Neural cell (in vitro differentiated cells): ENCODE measurements at regions not wholly inside any gene's neighbourhood (a gene's known extent, or its start where the extent isn't known, plus 50 kb on each side); places are given as distances from the start of the nearest gene placed in this dataset.
"Not testable (repeated sequence)": the region's sequence is repeated elsewhere in the genome, so short reads cannot be mapped to it uniquely, and the experiment has no call there.

Experiments used
- H2AFZ ChIP-seq: fragments of 200-600, 300-800 bp; sonication (generic), shearing (Covaris generic); 2 replicates; pipeline ENCODE4 v1.6.0; 2014; ENCODE audit warnings: low read depth, mild to moderate bottlenecking, antibody characterized with exemption, low read length, moderate library complexity
- H3F3A ChIP-seq: fragments of 200-600 bp; shearing (Covaris generic); 2 replicates; pipeline ENCODE4 v1.6.1; 2016; ENCODE audit warnings: mild to moderate bottlenecking, moderate library complexity, mixed read lengths, antibody characterized with exemption, low read length; ENCODE audit not compliant: insufficient read depth, poor library complexity, severe bottlenecking
- H3K27ac ChIP-seq: fragments of 200-600, 300-800 bp; sonication (generic), shearing (Covaris generic); 2 replicates; pipeline ENCODE4 v1.5.1; 2014; ENCODE audit warnings: mild to moderate bottlenecking, low read length, moderate library complexity
- H3K27me3 ChIP-seq: fragments of 300-800, 200-600 bp; sonication (generic), shearing (Covaris generic); 2 replicates; pipeline ENCODE4 v1.6.0; 2014; ENCODE audit warnings: mild to moderate bottlenecking, low read depth, low read length, moderate library complexity; ENCODE audit not compliant: insufficient read depth
- H3K36me3 ChIP-seq: fragments of 300-800, 200-600 bp; sonication (generic), shearing (Covaris generic); 2 replicates; pipeline ENCODE4 v1.5.1; 2014; ENCODE audit warnings: mild to moderate bottlenecking, antibody characterized with exemption, low read length, moderate library complexity; ENCODE audit not compliant: insufficient read depth
- H3K4me2 ChIP-seq: fragments of 300-800, 200-600 bp; sonication (generic), shearing (Covaris generic); 2 replicates; pipeline ENCODE4 v1.6.0; 2014; ENCODE audit warnings: mild to moderate bottlenecking, low read length
- H3K4me3 ChIP-seq: fragments of 300-800, 200-600 bp; sonication (generic), shearing (Covaris generic); 2 replicates; pipeline ENCODE4 v1.5.1; 2014; ENCODE audit warnings: mild to moderate bottlenecking, low read length, moderate library complexity
- H3K79me2 ChIP-seq: fragments of 200-600 bp; shearing (Covaris generic); replicated peaks from 2 replicates; pipeline ENCODE4 v1.6.0; 2014; ENCODE audit warnings: mild to moderate bottlenecking, low read length, moderate library complexity; ENCODE audit not compliant: insufficient read depth
- H3K9ac ChIP-seq: fragments of 300-800, 200-600 bp; sonication (generic), shearing (Covaris generic); 2 replicates; pipeline ENCODE4 v1.6.1; 2016; ENCODE audit warnings: mild to moderate bottlenecking, low read length, mixed read lengths
- H3K9me2 ChIP-seq: fragments of 200-600 bp; shearing (Covaris generic); 2 replicates; pipeline ENCODE4 v1.6.1; 2016; ENCODE audit warnings: mild to moderate bottlenecking, low read length, mixed read lengths; ENCODE audit not compliant: insufficient read depth
- H3K9me3 ChIP-seq: fragments of 200-600, 300-800 bp; sonication (generic), shearing (Covaris generic); 2 replicates; pipeline ENCODE4 v1.6.1; 2016; ENCODE audit warnings: mild to moderate bottlenecking, mixed run types, low read length, moderate library complexity, mixed read lengths
- H4K20me1 ChIP-seq: fragments of 200-600 bp; shearing (Covaris generic); 2 replicates; pipeline ENCODE4 v1.6.1; 2016; ENCODE audit warnings: mild to moderate bottlenecking, mixed run types; ENCODE audit not compliant: insufficient read depth
- CTCF ChIP-seq: fragments of 450-650 bp; IDR thresholded peaks from 2 replicates; pipeline ENCODE4 v1.5.1; 2014; ENCODE audit warnings: antibody characterized with exemption, mild to moderate bottlenecking, moderate library complexity; ENCODE audit not compliant: poor library complexity, severe bottlenecking
- EP300 ChIP-seq: fragments of 450-650 bp; conservative IDR thresholded peaks from 2 replicates; pipeline ENCODE4 v1.6.1; 2014; ENCODE audit warnings: antibody characterized with exemption, mild to moderate bottlenecking, moderate library complexity; ENCODE audit not compliant: poor library complexity, severe bottlenecking
- EZH2 ChIP-seq: fragments of 200-600, 300-800 bp; shearing (Covaris generic), sonication (generic); IDR thresholded peaks from 2 replicates; pipeline ENCODE4 v1.6.1; 2014; ENCODE audit warnings: antibody characterized with exemption, low read length, borderline replicate concordance, mild to moderate bottlenecking; ENCODE audit not compliant: insufficient read depth, poor library complexity, severe bottlenecking
- MXI1 ChIP-seq: fragments of 450-650 bp; conservative IDR thresholded peaks from 2 replicates; pipeline ENCODE4 v1.6.1; 2014; ENCODE audit warnings: antibody characterized with exemption, mild to moderate bottlenecking; ENCODE audit not compliant: poor library complexity, severe bottlenecking
- POLR2AphosphoS5 ChIP-seq: IDR thresholded peaks from 2 replicates; pipeline ENCODE4 v1.6.1; 2012
- RAD21 ChIP-seq: fragments of 450-650 bp; conservative IDR thresholded peaks from 2 replicates; pipeline ENCODE4 v1.6.1; 2014; ENCODE audit warnings: antibody characterized with exemption, mild to moderate bottlenecking, moderate library complexity
- REST ChIP-seq: IDR thresholded peaks from 2 replicates; pipeline ENCODE4 v1.6.1; 2012; ENCODE audit warnings: borderline replicate concordance
- SMC3 ChIP-seq: fragments of 450-650 bp; conservative IDR thresholded peaks from 2 replicates; pipeline ENCODE4 v1.6.1; 2014; ENCODE audit warnings: antibody characterized with exemption, mild to moderate bottlenecking, moderate library complexity; ENCODE audit not compliant: poor library complexity
- TAF1 ChIP-seq: IDR thresholded peaks from 2 replicates; pipeline ENCODE4 v1.6.1; 2012; ENCODE audit warnings: low read depth

GRCh38 chr4:97140545-97140944 is 1002.7 kb downstream of the STPG2 start:
- H3K4me3 ChIP-seq: no peak overlapping the region
- no peak overlapping the region for H3K4me2 ChIP-seq

GRCh38 chr4:97141332-97141731 is 1001.9 kb downstream of the STPG2 start:
- H3K4me2 ChIP-seq, H3K4me3 ChIP-seq, H3K27me3 ChIP-seq, H3F3A ChIP-seq, H4K20me1 ChIP-seq, H3K36me3 ChIP-seq, H3K9me3 ChIP-seq, H3K9ac ChIP-seq, H3K27ac ChIP-seq, H3K9me2 ChIP-seq, H3K79me2 ChIP-seq, H2AFZ ChIP-seq: not testable (repeated sequence)

More at GRCh38 chr4:97140545-97140944, 1002.7 kb downstream of the STPG2 start:
- Histone ChIP-seq H4K20me1 (no peaks in the 10 kb centered on the region), H2AFZ (no peak overlapping the region), H3K9me3 (no peaks in the 10 kb centered on the region), H3K9ac (no peak overlapping the region), H3K27ac (no peak overlapping the region), H3K79me2 (no peaks in the 10 kb centered on the region), H3K9me2 (no peaks in the 10 kb centered on the region), H3K27me3 (no peaks in the 10 kb centered on the region), H3F3A (no peaks in the 10 kb centered on the region), H3K36me3 (no peaks in the 10 kb centered on the region)
- TF ChIP-seq REST (no peak), SMC3 (no peak), TAF1 (no peak), POLR2AphosphoS5 (no peak), EZH2 (no peak), RAD21 (no peak), CTCF (no peak), EP300 (no peak), MXI1 (no peak)

- Histone ChIP-seq H2AFZ (no peak overlapping the region), H3K4me2 (no peak overlapping the region), H3K9ac (no peak overlapping the region), H3K79me2 (no peaks in the 10 kb centered on the region), H3K9me2 (no peaks in the 10 kb centered on the region), H3K36me3 (no peaks in the 10 kb centered on the region), H3K4me3 (no peak overlapping the region), H3F3A (no peaks in the 10 kb centered on the region), H3K27me3 (no peaks in the 10 kb centered on the region), H4K20me1 (no peaks in the 10 kb centered on the region), H3K9me3 (no peaks in the 10 kb centered on the region), H3K27ac (no peak overlapping the region)
- no peak for TF ChIP-seq TAF1
- no peak for TF ChIP-seq POLR2AphosphoS5
- TF ChIP-seq RAD21: no peak
- no peak for TF ChIP-seq MXI1
- no peak for TF ChIP-seq EP300
- TF ChIP-seq SMC3: no peak
- no peak for TF ChIP-seq REST
- TF ChIP-seq CTCF: no peak
- TF ChIP-seq EZH2: no peak
These were observed 1000.9 kb downstream of the STPG2 start for GRCh38 chr4:97142410-97142809.
